ENCODE measurements at regions not wholly inside any gene's neighbourhood (a gene's known extent, or its start where the extent isn't known, plus 50 kb on each side); places are given as distances from the start of the nearest gene placed in this dataset.

DNA sequence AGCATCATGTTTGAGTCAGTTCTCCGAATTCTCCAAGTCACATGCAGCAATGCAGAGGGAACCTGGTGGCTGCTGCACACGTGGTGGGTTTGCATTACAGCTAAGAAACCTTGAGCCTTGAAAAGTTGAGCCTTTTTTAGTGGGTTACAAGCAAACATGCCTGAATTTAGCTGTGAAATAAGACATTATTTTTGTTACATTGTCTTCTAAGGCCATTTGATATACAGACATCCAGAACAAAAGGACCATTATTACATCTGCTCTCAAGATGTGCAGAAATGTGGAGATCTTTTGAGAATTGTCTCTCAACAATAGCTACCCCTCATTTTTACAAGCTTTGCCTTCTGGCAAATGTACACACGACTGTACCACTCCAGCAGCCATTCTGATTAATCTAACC is 720.5 kb upstream of the SLC35B3 start:
- intact Hi-C loops (cut with micrococcal nuclease; ENCODE audit: unreplicated experiment) (no loop called here), in situ Hi-C loops (cut with HindIII; ENCODE audit: extremely low pct_ligation_motif_present, low pct_unique_long_range_greater_than_20kb) (no loop called here)
- Histone ChIP-seq H3K79me2 (ENCODE audit: insufficient read depth, low read length) (no peaks in the 10 kb centered on the region), H3K27me3 (ENCODE audit: control insufficient read depth in 1 of 2, insufficient read depth in 2 of 2, low read length in 2 of 2) (no peaks in the 10 kb centered on the region), H3K4me3 (replicated peaks in 1 of 3; ENCODE audit: insufficient read depth in 1 of 3, low read depth in 2 of 3, low read length in 3 of 3) (no peak overlapping the region), H3K27ac (ENCODE audit: extremely low read length, insufficient read depth, low read length) (no peak overlapping the region), H2AFZ (ENCODE audit: low read length) (no peak overlapping the region), H3K9me3 (ENCODE audit: low read length) (peaks cover 42% of the 10 kb centered on the region), H3K9ac (ENCODE audit: insufficient read depth, low read depth, low read length) (no peak overlapping the region), H3K4me1 (ENCODE audit: insufficient read depth, low read length) (no peaks in the 10 kb centered on the region), H4K20me1 (ENCODE audit: insufficient read depth, low read length) (no peaks in the 10 kb centered on the region), H3K36me3 (replicated peaks in 1 of 2; ENCODE audit: control insufficient read depth in 1 of 2, insufficient read depth in 2 of 2, low read length in 2 of 2) (no peaks in the 10 kb centered on the region), H3K4me2 (ENCODE audit: low read depth, low read length) (no peak overlapping the region)
- TF ChIP-seq RBM22 (optimal IDR thresholded peaks at IDR 0.05; ENCODE audit: low read length) = no peak
- no peak for TF ChIP-seq ZSCAN22 (CRISPR knock-in tag; IDR thresholded peaks at IDR 0.05)
- TF ChIP-seq HCFC1 (IDR thresholded peaks at IDR 0.05; ENCODE audit: low read depth, low read length) = no peak
- TF ChIP-seq CERS6 (CRISPR knock-in tag; IDR thresholded peaks at IDR 0.05) = no peak
- TF ChIP-seq, protein P1, sequence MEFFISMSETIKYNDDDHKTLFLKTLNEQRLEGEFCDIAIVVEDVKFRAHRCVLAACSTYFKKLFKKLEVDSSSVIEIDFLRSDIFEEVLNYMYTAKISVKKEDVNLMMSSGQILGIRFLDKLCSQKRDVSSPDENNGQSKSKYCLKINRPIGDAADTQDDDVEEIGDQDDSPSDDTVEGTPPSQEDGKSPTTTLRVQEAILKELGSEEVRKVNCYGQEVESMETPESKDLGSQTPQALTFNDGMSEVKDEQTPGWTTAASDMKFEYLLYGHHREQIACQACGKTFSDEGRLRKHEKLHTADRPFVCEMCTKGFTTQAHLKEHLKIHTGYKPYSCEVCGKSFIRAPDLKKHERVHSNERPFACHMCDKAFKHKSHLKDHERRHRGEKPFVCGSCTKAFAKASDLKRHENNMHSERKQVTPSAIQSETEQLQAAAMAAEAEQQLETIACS (CRISPR knock-in tag; IDR thresholded peaks at IDR 0.05) = no peak
- TF ChIP-seq RAD51 (IDR thresholded peaks at IDR 0.05; ENCODE audit: borderline replicate concordance) = no peak
- no peak for TF ChIP-seq KLF12 (CRISPR knock-in tag; IDR thresholded peaks at IDR 0.05; ENCODE audit: borderline replicate concordance)
- ChIA-PET CTCF (ENCODE audit: low intra/inter-chr PET ratio, low total read pairs) (no interaction called here), POLR2A (no interaction called here)
- BruUV-seq (replicated peaks) = no TSS peak
- DNase-seq (ENCODE audit: low spot score) (no peak), ATAC-seq (no peak), FAIRE-seq (no peak)
- 0% methylated on average over 3 of the region's 3 CpGs for WGBS (ENCODE audit: low lambda C conversion rate)

DNA sequence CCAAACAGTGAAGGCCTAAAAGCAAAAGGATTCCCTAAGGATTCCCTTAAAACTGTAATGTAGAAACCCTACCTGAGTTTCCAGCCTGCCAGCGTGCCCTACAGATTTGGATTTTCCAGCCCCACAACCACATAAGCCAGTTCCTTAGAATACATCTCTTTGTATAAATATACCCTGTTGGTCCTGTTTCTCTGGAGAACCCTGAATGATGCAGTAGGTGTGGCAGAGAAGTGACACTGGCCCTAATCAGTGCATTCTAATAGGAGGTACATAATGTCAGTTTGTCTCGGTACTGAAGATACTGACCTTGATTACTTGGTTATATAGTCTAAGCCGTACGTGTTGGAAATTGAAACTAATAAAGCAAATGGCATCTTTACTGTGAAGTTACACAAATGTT is 707.8 kb upstream of the SLC35B3 start:
- in situ Hi-C loops (cut with HindIII; ENCODE audit: extremely low pct_ligation_motif_present, low pct_unique_long_range_greater_than_20kb) (no loop called here), intact Hi-C loops (cut with micrococcal nuclease; ENCODE audit: unreplicated experiment) (no loop called here)
- H3K79me2 ChIP-seq (ENCODE audit: insufficient read depth, low read length) = no peaks in the 10 kb centered on the region
- 3% methylated on average over 4 of the region's 4 CpGs for WGBS (ENCODE audit: low lambda C conversion rate)
- CTCF ChIA-PET (ENCODE audit: low intra/inter-chr PET ratio, low total read pairs) = no interaction called here
- no peak overlapping the region for H3K9ac ChIP-seq (ENCODE audit: insufficient read depth, low read depth, low read length)
- no TSS peak for BruUV-seq (replicated peaks)
- POLR2A ChIA-PET = no interaction called here
- H3K4me2 ChIP-seq (ENCODE audit: low read depth, low read length) = no peak overlapping the region
- DNase-seq (ENCODE audit: low spot score) (no peak), ATAC-seq (no peak), FAIRE-seq (no peak)
- no peaks in the 10 kb centered on the region for H3K4me1 ChIP-seq (ENCODE audit: insufficient read depth, low read length)
- H4K20me1 ChIP-seq (ENCODE audit: insufficient read depth, low read length) = no peaks in the 10 kb centered on the region
- no peak overlapping the region for H3K4me3 ChIP-seq (replicated peaks in 1 of 3; ENCODE audit: insufficient read depth in 1 of 3, low read depth in 2 of 3, low read length in 3 of 3)
- H3K9me3 ChIP-seq (ENCODE audit: low read length) = peaks cover 41% of the 10 kb centered on the region
- H3K27ac ChIP-seq (ENCODE audit: extremely low read length, insufficient read depth, low read length) = no peak overlapping the region
- no peaks in the 10 kb centered on the region; a peak in 1 of 5 replicates for H3K27me3 ChIP-seq (ENCODE audit: control insufficient read depth in 1 of 2, insufficient read depth in 2 of 2, low read length in 2 of 2)
- no peak overlapping the region for H2AFZ ChIP-seq (ENCODE audit: low read length)
- H3K36me3 ChIP-seq (replicated peaks in 1 of 2; ENCODE audit: control insufficient read depth in 1 of 2, insufficient read depth in 2 of 2, low read length in 2 of 2) = no peaks in the 10 kb centered on the region
- TF ChIP-seq ZBTB43 (CRISPR knock-in tag; conservative IDR thresholded peaks at IDR 0.05) = no peak
- TF ChIP-seq, protein P2, sequence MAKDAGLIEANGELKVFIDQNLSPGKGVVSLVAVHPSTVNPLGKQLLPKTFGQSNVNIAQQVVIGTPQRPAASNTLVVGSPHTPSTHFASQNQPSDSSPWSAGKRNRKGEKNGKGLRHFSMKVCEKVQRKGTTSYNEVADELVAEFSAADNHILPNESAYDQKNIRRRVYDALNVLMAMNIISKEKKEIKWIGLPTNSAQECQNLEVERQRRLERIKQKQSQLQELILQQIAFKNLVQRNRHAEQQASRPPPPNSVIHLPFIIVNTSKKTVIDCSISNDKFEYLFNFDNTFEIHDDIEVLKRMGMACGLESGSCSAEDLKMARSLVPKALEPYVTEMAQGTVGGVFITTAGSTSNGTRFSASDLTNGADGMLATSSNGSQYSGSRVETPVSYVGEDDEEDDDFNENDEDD (CRISPR knock-in tag; IDR thresholded peaks at IDR 0.05; ENCODE audit: borderline replicate concordance) = no peak

Measured in HepG2 (cell line).